ENCODE measurements at regions not wholly inside any gene's neighbourhood (a gene's known extent, or its start where the extent isn't known, plus 50 kb on each side); places are given as distances from the start of the nearest gene placed in this dataset.

- no peak for DNase-seq (ENCODE audit: low read depth)
Measured at GRCh38 chr1:234932511-234933430, 195.9 kb downstream of the TOMM20 start.

- DNase-seq (ENCODE audit: low read depth) = no peak
Measured at GRCh38 chr1:234932106-234932505, 196.5 kb downstream of the TOMM20 start.

GRCh38 chr1:234931404-234931973 lies 197.1 kb downstream of the TOMM20 start:
- DNase-seq (ENCODE audit: low read depth) = no peak

- no peak for DNase-seq (ENCODE audit: low read depth)
Measured at GRCh38 chr1:234929369-234929768, 199.3 kb downstream of the TOMM20 start.

- no peak for DNase-seq (ENCODE audit: low read depth)
Measured at GRCh38 chr1:234928642-234929041, 200.0 kb downstream of the TOMM20 start.

- DNase-seq (ENCODE audit: low read depth) = no peak
Measured at GRCh38 chr1:234927971-234928640, 200.5 kb downstream of the TOMM20 start.

- DNase-seq (ENCODE audit: low read depth) = no peak
Measured at GRCh38 chr1:234927312-234927970, 201.2 kb downstream of the TOMM20 start.

GRCh38 chr1:234926559-234927311 lies 201.9 kb downstream of the TOMM20 start:
- DNase-seq (ENCODE audit: low read depth) = peak; percentile 40

GRCh38 chr1:234926264-234926558 lies 202.4 kb downstream of the TOMM20 start:
- DNase-seq (ENCODE audit: low read depth) = no peak

- DNase-seq (ENCODE audit: low read depth) = no peak
Measured at GRCh38 chr1:234925440-234926263, 203.0 kb downstream of the TOMM20 start.

GRCh38 chr1:234924450-234925355 lies 203.9 kb downstream of the TOMM20 start:
- no peak for DNase-seq (ENCODE audit: low read depth)

- no peak for DNase-seq (ENCODE audit: low read depth)
Measured at GRCh38 chr1:234923626-234924025, 205.0 kb downstream of the TOMM20 start.

GRCh38 chr1:234922987-234923386 lies 205.7 kb downstream of the TOMM20 start:
- DNase-seq (ENCODE audit: low read depth) = no peak

- DNase-seq (ENCODE audit: low read depth) = no peak
Measured at GRCh38 chr1:234921266-234922062, 207.2 kb downstream of the TOMM20 start.

GRCh38 chr1:234920843-234921140 lies 207.8 kb downstream of the TOMM20 start:
- DNase-seq (ENCODE audit: low read depth) = no peak

- DNase-seq (ENCODE audit: low read depth) = no peak
Measured at GRCh38 chr1:234920136-234920842, 208.3 kb downstream of the TOMM20 start.

GRCh38 chr1:234918961-234919761 lies 209.5 kb downstream of the TOMM20 start:
- DNase-seq (ENCODE audit: low read depth) = no peak
